Endothelial cell of umbilical vein (primary cell): ENCODE measurements at regions not wholly inside any gene's neighbourhood (a gene's known extent, or its start where the extent isn't known, plus 50 kb on each side); places are given as distances from the start of the nearest gene placed in this dataset.

Source experiments
- BruUV-seq: library from RNA; stranded (reverse); fragments of 400-500 nt; replicated peaks from 2 replicates; lab custom pipeline; 2021; lab: Mats Ljungman, UMichigan
- CTCF ChIA-PET: fragments of 300-600, 350-600 bp; sonication (Branson Sonifier 250); formaldehyde crosslinking; loops from one replicate; lab custom pipeline; 2021; ENCODE audit warnings: antibody characterized with exemption, inconsistent platforms; lab: Charles Lee
- POLR2A ChIA-PET: fragments of 300-600, 350-600 bp; sonication (Branson Sonifier 250); formaldehyde crosslinking; loops from one replicate; lab custom pipeline; 2021; ENCODE audit warnings: antibody characterized with exemption, inconsistent platforms; lab: Charles Lee
- DNase-seq: peaks from one replicate; pipeline ENCODE4 v3.0.0-alpha.2; 2011; ENCODE audit warnings: low read depth, low spot score
- FAIRE-seq: peaks from 2 replicates; lab custom pipeline; 2011; peaks lifted over from hg19 to GRCh38; lab: Jason Lieb, UNC
- H2AFZ ChIP-seq: 2 replicates; pipeline ENCODE4 v1.6.0; 2012; ENCODE audit warnings: low read depth, low read length, control low read depth, inconsistent platforms
- H3K27ac ChIP-seq: 2 replicates; pipeline ENCODE4 v1.5.1; 2011; ENCODE audit warnings: low read depth, mild to moderate bottlenecking, control low read depth, low read length, moderate library complexity; ENCODE audit not compliant: insufficient read depth
- H3K27me3 ChIP-seq, 2 experiments: 2 replicates each; pipeline versions ENCODE4 v1.6.0 to v1.6.1; 2011; ENCODE audit warnings: low read length in 2 of 2, mixed read lengths in 1 of 2; ENCODE audit not compliant: control insufficient read depth in 2 of 2, insufficient read depth in 2 of 2
- H3K36me3 ChIP-seq, 2 experiments: 2 replicates in 1 of 2; 3 replicates in 1 of 2; pipeline ENCODE4 v1.5.1; 2011; ENCODE audit warnings: low read length in 2 of 2, mild to moderate bottlenecking in 1 of 2, moderate library complexity in 1 of 2; ENCODE audit not compliant: control insufficient read depth in 2 of 2, insufficient read depth in 2 of 2; ENCODE audit errors: extremely low read depth in 1 of 2
- H3K4me1 ChIP-seq: 3 replicates; pipeline ENCODE4 v1.5.1; 2011; ENCODE audit warnings: mild to moderate bottlenecking, low read length; ENCODE audit not compliant: control insufficient read depth, insufficient read depth; ENCODE audit errors: extremely low read depth
- H3K4me2 ChIP-seq: 2 replicates; pipeline ENCODE4 v1.6.1; 2011; ENCODE audit warnings: low read length, control low read depth, mixed read lengths; ENCODE audit not compliant: insufficient read depth
- H3K4me3 ChIP-seq, 3 experiments: fragments of 200-600 bp in 1 of 3; sonication (generic), shearing (Covaris generic) in 1 of 3; replicated peaks in 1 of 3; 2 replicates each; pipeline ENCODE4 v1.5.1; 2011 to 2016; ENCODE audit warnings: control low read depth in 3 of 3, low read length in 3 of 3, mild to moderate bottlenecking in 2 of 3, inconsistent platforms in 1 of 3, low read depth in 1 of 3, moderate library complexity in 1 of 3; ENCODE audit not compliant: insufficient read depth in 1 of 3
- H3K79me2 ChIP-seq: 2 replicates; pipeline ENCODE4 v1.6.0; 2012; ENCODE audit warnings: low read length, inconsistent platforms; ENCODE audit not compliant: control insufficient read depth, insufficient read depth
- H3K9ac ChIP-seq: replicated peaks from 2 replicates; pipeline ENCODE3; 2011; ENCODE audit warnings: low read length, control low read depth; ENCODE audit not compliant: insufficient read depth; ENCODE audit errors: extremely low read depth
- H3K9me1 ChIP-seq: replicated peaks from 3 replicates; pipeline ENCODE4 v1.6.0; 2011; ENCODE audit warnings: mild to moderate bottlenecking, low read length; ENCODE audit not compliant: control insufficient read depth, insufficient read depth; ENCODE audit errors: extremely low read depth
- H3K9me3 ChIP-seq: replicated peaks from 2 replicates; pipeline ENCODE4 v1.5.1; 2012; ENCODE audit warnings: low read length, inconsistent platforms; ENCODE audit not compliant: control insufficient read depth, insufficient read depth
- H4K20me1 ChIP-seq: replicated peaks from 2 replicates; pipeline ENCODE3; 2011; ENCODE audit warnings: mild to moderate bottlenecking, low read length; ENCODE audit not compliant: control insufficient read depth, insufficient read depth; ENCODE audit errors: extremely low read depth
- EZH2 ChIP-seq: IDR thresholded peaks from 2 replicates; pipeline ENCODE4 v1.6.1; 2012; ENCODE audit warnings: borderline replicate concordance, low read depth, mild to moderate bottlenecking, moderate library complexity, low read length, inconsistent platforms; ENCODE audit not compliant: severe bottlenecking
- FOS ChIP-seq: IDR thresholded peaks from 2 replicates; pipeline ENCODE4 v1.6.1; 2011; ENCODE audit warnings: mild to moderate bottlenecking, low read length, moderate library complexity, borderline replicate concordance; ENCODE audit not compliant: insufficient read depth
- GATA2 ChIP-seq: IDR thresholded peaks from 2 replicates; pipeline ENCODE4 v1.7.0; 2011; ENCODE audit warnings: low read depth, mild to moderate bottlenecking, moderate library complexity, mixed read lengths, low read length; ENCODE audit not compliant: insufficient read length, insufficient read depth
- JUN ChIP-seq: IDR thresholded peaks from 2 replicates; pipeline ENCODE4 v1.6.1; 2011; ENCODE audit warnings: borderline replicate concordance, low read depth; ENCODE audit not compliant: insufficient read length, insufficient read depth
- MYC ChIP-seq: IDR thresholded peaks from one replicate; pipeline ENCODE4 v1.6.1; 2011; ENCODE audit warnings: mild to moderate bottlenecking, low read depth, low read length
- POLR2A ChIP-seq: IDR thresholded peaks from 2 replicates; pipeline ENCODE4 v1.6.1; 2012; ENCODE audit warnings: low read depth, mild to moderate bottlenecking, control low read depth, low read length
- POLR2AphosphoS5 ChIP-seq: IDR thresholded peaks from 2 replicates; pipeline ENCODE4 v1.6.1; 2012; ENCODE audit warnings: low read depth, mild to moderate bottlenecking, control low read depth, low read length, moderate library complexity; ENCODE audit not compliant: insufficient read depth
- dilution Hi-C: fragments of 300-500 bp; cut with MboI; formaldehyde crosslinking; loops from one replicate; pipeline ENCODE4 v1.15.0; 2019; ENCODE audit warnings: low sequenced_read_pairs; ENCODE audit not compliant: extremely low pct_ligation_motif_present
- intact Hi-C: fragments of 100-400 bp; cut with micrococcal nuclease; formaldehyde crosslinking; loops from one replicate; pipeline ENCODE4 v1.10.0; 2022
- TF ChIP-seq, protein P1 (sequence below), 2 donors: IDR thresholded peaks; 1 replicate in 1 of 2; 2 replicates in 1 of 2; pipeline ENCODE4 v1.5.1; 2011; ENCODE audit warnings: low read length in 2 of 2, mild to moderate bottlenecking in 2 of 2, moderate library complexity in 2 of 2, control low read depth in 1 of 2, inconsistent platforms in 1 of 2, low read depth in 1 of 2; ENCODE audit not compliant: insufficient read depth in 1 of 2; ENCODE audit errors: extremely low read depth in 1 of 2
- TF ChIP-seq, protein P2 (sequence below): IDR thresholded peaks from 2 replicates; pipeline ENCODE4 v1.6.1; 2011; ENCODE audit not compliant: insufficient read depth, insufficient read length

DNA sequence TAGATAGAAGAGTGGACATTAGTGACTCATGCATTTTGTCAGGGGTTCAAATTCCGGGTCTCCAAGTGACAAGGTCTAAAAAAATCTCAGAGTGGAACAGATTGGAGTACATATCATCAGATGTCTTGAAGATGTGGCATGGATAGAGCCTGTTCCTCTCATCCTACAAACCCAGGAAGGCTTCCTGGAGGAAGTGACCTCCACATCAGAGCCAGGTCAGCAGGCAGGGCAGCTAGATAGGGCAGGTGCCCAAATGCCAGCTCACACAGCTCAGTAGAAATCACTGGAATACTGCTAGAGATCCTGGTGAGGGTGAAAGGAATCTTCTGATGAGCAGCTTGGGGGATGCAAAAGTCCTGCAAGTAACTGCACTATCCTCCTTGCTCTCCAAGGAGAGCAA, 196.6 kb upstream of the SDK2 start:
- Histone ChIP-seq H3K4me2 (no peak overlapping the region), H3K9ac (no peak overlapping the region), H4K20me1 (no peaks in the 10 kb centered on the region), H3K27ac (no peak overlapping the region), H3K36me3 (no peaks in the 10 kb centered on the region), H3K79me2 (no peaks in the 10 kb centered on the region), H2AFZ (no peak overlapping the region), H3K4me1 (no peaks in the 10 kb centered on the region), H3K9me1 (no peaks in the 10 kb centered on the region), H3K4me3 (no peak overlapping the region), H3K9me3 (peaks cover 4% of the 10 kb centered on the region), H3K27me3 (no peaks in the 10 kb centered on the region)
- intact Hi-C loops: no loop called here
- no peak for DNase-seq
- POLR2A ChIA-PET: no interaction called here
- FAIRE-seq: no peak
- BruUV-seq: no TSS peak
- CTCF ChIA-PET: no interaction called here
- dilution Hi-C loops: no loop called here
- TF ChIP-seq, protein P1, sequence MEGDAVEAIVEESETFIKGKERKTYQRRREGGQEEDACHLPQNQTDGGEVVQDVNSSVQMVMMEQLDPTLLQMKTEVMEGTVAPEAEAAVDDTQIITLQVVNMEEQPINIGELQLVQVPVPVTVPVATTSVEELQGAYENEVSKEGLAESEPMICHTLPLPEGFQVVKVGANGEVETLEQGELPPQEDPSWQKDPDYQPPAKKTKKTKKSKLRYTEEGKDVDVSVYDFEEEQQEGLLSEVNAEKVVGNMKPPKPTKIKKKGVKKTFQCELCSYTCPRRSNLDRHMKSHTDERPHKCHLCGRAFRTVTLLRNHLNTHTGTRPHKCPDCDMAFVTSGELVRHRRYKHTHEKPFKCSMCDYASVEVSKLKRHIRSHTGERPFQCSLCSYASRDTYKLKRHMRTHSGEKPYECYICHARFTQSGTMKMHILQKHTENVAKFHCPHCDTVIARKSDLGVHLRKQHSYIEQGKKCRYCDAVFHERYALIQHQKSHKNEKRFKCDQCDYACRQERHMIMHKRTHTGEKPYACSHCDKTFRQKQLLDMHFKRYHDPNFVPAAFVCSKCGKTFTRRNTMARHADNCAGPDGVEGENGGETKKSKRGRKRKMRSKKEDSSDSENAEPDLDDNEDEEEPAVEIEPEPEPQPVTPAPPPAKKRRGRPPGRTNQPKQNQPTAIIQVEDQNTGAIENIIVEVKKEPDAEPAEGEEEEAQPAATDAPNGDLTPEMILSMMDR (IDR thresholded peaks at IDR 0.05; ENCODE audit: extremely low read depth in 1 of 2, insufficient read depth in 1 of 2, low read depth in 1 of 2, low read length in 2 of 2): no peak
- TF ChIP-seq FOS (no peak), JUN (no peak), EZH2 (no peak), POLR2A (no peak), MYC (no peak), POLR2AphosphoS5 (no peak), GATA2 (no peak)
- TF ChIP-seq, protein P2, sequence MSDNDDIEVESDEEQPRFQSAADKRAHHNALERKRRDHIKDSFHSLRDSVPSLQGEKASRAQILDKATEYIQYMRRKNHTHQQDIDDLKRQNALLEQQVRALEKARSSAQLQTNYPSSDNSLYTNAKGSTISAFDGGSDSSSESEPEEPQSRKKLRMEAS: no peak
